Central memory CD8-positive, alpha-beta T cell (primary cell): ENCODE measurements at regions not wholly inside any gene's neighbourhood (a gene's known extent, or its start where the extent isn't known, plus 50 kb on each side); places are given as distances from the start of the nearest gene placed in this dataset.
A peak's percentile ranks its signal among the peaks of the same experiment; 100 is the strongest.

Experiments
- ATAC-seq: fragments of 150-1000 bp; cut with Tn5 transposase; replicated peaks from 2 replicates; pipeline ENCODE4 v1.10.0; 2022; ENCODE audit warnings: mild to moderate bottlenecking, moderate FRiP score, moderate number of reproducible peaks; ENCODE audit not compliant: poor library complexity, severe bottlenecking; ENCODE audit errors: extremely low read depth
- DNase-seq, 2 donors: peaks; one replicate each; pipeline ENCODE4 v3.0.0; 2021; ENCODE audit warnings: low spot score in 2 of 2
- H3K27ac Mint-ChIP-seq: one replicate; pipeline ENCODE4 v1.8.0; 2022; ENCODE audit warnings: low read depth, mild to moderate bottlenecking, moderate library complexity, mixed read lengths
- H3K27me3 Mint-ChIP-seq: one replicate; pipeline ENCODE4 v1.8.0; 2022; ENCODE audit warnings: mixed read lengths
- H3K36me3 Mint-ChIP-seq: one replicate; pipeline ENCODE4 v1.8.0; 2022; ENCODE audit warnings: mild to moderate bottlenecking, moderate library complexity, mixed read lengths; ENCODE audit not compliant: insufficient read depth
- H3K4me1 Mint-ChIP-seq: one replicate; pipeline ENCODE4 v1.8.0; 2022; ENCODE audit warnings: mixed read lengths
- H3K4me3 Mint-ChIP-seq: one replicate; pipeline ENCODE4 v1.8.0; 2022; ENCODE audit warnings: mild to moderate bottlenecking, moderate library complexity, mixed read lengths
- H3K9me3 Mint-ChIP-seq: one replicate; pipeline ENCODE4 v1.8.0; 2022; ENCODE audit warnings: mixed read lengths

DNA sequence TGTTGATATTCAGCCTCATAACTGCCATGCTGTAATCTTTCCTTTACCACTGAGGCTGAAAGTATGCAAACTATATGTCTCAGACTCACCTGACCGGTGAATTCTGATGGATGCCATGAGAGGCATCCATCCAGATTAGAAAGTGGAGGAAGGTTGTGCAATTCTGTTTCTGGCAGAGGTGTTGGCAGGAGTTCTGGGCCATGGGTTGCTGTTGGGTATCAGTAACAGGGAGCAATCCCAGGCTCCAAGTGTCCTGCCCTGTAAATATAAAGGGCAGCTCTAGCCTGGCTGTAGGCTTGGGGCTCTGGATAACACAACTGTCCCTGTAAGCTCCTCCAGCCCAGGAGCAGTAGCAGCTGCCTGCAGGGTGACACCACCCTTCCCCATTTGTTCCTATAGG is 77.4 kb upstream of the ABCC4 start:
- Mint-ChIP-seq H3K9me3 (no peaks in the 10 kb centered on the region), H3K27ac (no peak overlapping the region), H3K27me3 (peaks cover 24% of the 10 kb centered on the region), H3K4me1 (no peaks in the 10 kb centered on the region), H3K4me3 (no peak overlapping the region), H3K36me3 (no peaks in the 10 kb centered on the region)
- DNase-seq (no peak), ATAC-seq (no peak)

DNA sequence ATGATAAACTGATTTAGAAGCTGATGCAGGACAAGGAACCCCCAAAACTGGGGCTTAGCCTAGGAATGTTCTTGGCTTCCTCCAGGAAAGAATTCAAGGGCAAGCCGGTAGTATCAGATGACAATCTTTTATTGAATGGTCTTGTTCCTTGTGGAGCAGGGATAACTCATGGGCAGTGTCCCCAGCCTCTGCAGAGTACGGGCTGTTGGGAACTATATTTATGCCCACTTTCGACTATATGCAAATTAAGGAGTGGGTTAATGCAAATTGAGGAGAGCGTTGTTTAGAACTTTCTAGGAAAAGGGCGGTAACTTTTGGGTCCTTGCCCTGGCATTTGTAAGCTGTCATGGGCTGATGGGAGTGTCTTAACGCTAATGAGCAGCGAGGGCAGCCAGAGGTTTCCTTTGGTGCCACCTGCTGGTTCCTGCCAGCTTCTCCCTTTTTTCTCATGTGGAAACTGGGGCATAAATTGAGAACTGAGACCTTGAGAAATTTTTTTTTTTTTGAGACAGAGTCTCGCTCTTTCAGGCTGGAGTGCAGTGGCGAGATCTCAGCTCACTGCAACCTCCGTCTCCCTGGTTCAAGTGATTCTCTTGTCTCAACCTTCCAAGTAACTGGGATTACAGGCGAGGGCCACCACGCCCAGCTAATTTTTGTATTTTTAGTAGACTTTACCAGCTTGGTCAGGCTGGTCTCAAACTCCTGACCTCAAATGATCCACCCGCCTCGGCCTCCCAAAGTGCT is 79.4 kb upstream of the ABCC4 start:
- Mint-ChIP-seq H3K4me3 (no peak overlapping the region), H3K36me3 (no peaks in the 10 kb centered on the region), H3K4me1 (no peaks in the 10 kb centered on the region), H3K9me3 (no peaks in the 10 kb centered on the region), H3K27ac (no peak overlapping the region), H3K27me3 (peaks cover 9% of the 10 kb centered on the region)
- ATAC-seq (peak; percentile 78), DNase-seq (peak; percentile 44 to 48)

DNA sequence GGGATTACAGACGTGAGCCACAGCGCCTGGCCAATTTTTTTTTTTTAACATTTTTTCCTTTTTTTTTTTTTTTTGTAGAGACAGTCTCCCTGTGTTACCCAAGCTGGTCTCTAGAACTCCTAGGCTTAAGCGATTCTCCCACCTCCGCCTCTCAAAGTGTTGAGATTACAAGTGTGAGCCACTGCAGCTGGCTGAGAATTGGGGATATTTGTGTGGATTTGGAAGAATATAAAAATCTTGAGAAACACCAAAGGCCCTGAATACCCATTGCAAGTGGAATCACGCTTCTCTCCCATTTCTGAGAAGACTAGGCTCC is 79.9 kb upstream of the ABCC4 start:
- Mint-ChIP-seq H3K4me1 (no peaks in the 10 kb centered on the region), H3K27ac (no peak overlapping the region), H3K9me3 (no peaks in the 10 kb centered on the region), H3K27me3 (peaks cover 6% of the 10 kb centered on the region), H3K4me3 (no peak overlapping the region), H3K36me3 (no peaks in the 10 kb centered on the region)
- ATAC-seq (no peak), DNase-seq (no peak)

DNA sequence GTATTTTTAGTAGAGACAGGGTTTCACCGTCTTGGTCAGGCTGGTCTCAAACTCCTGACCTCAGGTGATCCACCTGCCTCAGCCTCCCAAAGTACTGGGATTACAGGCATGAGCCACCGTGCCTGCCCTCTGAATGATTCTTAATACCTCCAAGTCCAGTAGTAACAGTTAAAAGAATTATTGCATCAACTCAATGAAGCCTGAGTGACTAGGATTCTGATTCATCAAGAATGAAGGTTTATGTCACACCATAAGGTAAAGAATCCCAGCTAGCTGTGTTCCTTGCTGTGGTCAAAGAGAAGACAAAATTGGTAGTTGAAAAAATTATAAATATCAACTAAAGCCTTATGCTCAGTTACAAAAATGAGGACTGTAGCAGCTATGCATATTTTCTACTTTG is 81.2 kb upstream of the ABCC4 start:
- DNase-seq, result no peak
- H3K27me3 Mint-ChIP-seq, result peaks cover 7% of the 10 kb centered on the region

DNA sequence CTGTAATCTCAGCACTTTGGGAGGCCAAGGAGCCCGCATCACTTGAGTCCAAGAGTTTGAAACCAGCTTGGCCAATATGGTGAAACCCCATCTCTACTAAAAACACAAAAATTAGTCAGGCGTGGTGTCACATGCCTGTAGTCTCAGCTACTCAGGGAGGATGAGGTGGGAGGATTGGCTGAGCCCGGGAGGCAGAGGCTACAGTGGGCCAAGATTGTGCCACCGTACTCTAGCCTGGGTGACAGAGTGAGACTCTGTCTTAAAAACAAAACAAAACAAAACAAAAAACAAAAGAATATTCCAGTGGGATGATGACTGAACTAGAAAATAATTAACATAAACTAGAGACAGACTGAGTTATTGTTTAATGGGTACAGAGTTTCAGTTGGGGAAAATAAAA is 81.7 kb upstream of the ABCC4 start:
- ATAC-seq (no peak), DNase-seq (no peak)
- H3K9me3 Mint-ChIP-seq, result no peaks in the 10 kb centered on the region

More for the DNA sequence above, 81.2 kb upstream of the ABCC4 start:
- Mint-ChIP-seq H3K27ac (no peak overlapping the region), H3K36me3 (no peaks in the 10 kb centered on the region), H3K4me3 (no peak overlapping the region), H3K4me1 (no peaks in the 10 kb centered on the region), H3K9me3 (no peaks in the 10 kb centered on the region)
- no peak for ATAC-seq

DNA sequence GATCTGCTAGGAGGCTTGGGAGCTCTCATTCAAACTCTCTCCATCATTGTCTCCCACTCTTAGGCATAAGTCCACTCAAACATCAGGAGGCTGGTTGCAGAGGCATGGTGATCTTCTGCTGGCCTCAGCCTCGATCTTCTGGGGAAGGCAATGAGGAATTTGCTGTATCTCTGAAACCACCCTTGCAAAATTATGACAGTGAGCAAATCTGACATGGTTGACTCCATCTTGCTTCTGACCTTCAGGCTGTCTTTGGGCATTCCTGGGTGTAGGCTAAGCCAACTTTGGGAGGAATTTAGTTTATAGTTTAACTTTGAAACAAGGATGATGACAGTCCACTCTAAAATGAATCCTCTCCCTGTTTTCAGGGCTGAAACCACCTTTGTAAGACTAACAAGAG is 84.1 kb upstream of the ABCC4 start:
- no peak overlapping the region for H3K4me3 Mint-ChIP-seq
- ATAC-seq, result no peak
- peaks cover 34% of the 10 kb centered on the region for H3K27me3 Mint-ChIP-seq
- DNase-seq, result no peak
- no peaks in the 10 kb centered on the region for H3K4me1 Mint-ChIP-seq
- H3K27ac Mint-ChIP-seq, result no peak overlapping the region
- H3K36me3 Mint-ChIP-seq, result no peaks in the 10 kb centered on the region
- H3K9me3 Mint-ChIP-seq, result no peaks in the 10 kb centered on the region

More for the DNA sequence above, 81.7 kb upstream of the ABCC4 start:
- no peaks in the 10 kb centered on the region for H3K36me3 Mint-ChIP-seq
- H3K4me1 Mint-ChIP-seq, result no peaks in the 10 kb centered on the region
- no peak overlapping the region for H3K27ac Mint-ChIP-seq
- peaks cover 10% of the 10 kb centered on the region for H3K27me3 Mint-ChIP-seq
- no peak overlapping the region for H3K4me3 Mint-ChIP-seq

DNA sequence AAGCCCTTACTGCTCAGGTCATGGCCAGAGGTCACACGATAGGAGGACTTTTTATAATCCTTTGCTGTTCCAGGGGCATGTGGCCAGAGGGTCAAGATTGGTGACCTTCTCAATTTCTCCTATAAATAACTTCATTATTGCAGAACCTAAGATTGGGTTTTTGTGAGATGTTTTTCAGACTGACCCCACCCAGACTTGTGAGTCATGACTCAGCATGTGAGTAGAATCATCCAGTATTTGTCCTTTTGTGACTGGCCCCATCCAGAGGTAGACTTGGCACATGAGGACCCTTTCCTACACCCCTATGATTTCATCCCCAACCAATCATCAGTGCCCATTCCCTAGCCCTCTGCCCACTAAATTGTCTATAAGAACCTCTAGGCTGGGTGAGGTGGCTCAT is 84.5 kb upstream of the ABCC4 start:
- no peak overlapping the region for H3K27ac Mint-ChIP-seq
- no peak overlapping the region for H3K4me3 Mint-ChIP-seq
- DNase-seq (no peak), ATAC-seq (no peak)
- no peaks in the 10 kb centered on the region for H3K4me1 Mint-ChIP-seq
- no peaks in the 10 kb centered on the region for H3K36me3 Mint-ChIP-seq
- H3K9me3 Mint-ChIP-seq, result no peaks in the 10 kb centered on the region
- peaks cover 38% of the 10 kb centered on the region for H3K27me3 Mint-ChIP-seq

DNA sequence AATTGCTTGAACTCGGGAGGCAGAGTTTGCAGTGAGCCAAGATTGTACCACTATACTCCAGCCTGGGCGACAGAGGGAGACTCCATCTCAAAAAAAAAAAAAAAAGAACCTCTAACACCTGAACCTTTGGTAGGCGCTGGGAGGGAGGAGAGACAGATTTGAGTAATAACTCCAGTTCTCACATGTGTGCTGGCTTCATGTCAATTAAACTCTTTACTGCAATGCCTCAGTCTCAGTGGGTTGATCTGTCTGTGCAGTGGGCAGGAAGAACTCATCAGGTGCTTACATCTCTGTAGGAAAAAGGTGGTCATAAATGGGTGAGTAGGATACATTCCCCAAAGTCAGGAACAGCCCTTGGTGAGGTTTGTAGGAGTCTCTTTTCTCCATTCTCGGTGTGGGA is 85.1 kb upstream of the ABCC4 start:
- Mint-ChIP-seq H3K27ac (no peak overlapping the region), H3K9me3 (no peaks in the 10 kb centered on the region)

DNA sequence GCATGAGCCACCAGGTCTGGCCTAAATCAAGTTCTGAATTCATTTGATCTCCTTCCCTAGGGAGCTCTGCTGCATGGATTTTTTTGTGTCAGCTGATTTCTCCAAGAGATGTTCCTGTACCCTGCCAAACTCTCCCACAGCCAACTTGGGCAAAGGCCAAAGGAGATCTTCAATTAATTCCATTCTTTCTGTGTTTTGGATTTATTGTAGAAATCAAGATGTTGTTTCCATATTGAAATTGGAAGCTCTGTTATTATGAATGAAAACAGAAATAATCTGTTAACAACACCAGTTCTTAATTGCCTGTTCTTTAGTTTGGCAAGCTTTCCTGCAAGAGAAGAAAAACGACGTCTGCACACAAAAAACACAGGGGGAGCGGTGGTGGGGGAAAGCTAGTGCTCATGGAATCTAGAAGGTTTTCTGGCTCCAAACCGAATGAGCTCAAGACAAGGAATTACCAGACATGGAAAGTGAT is 86.5 kb upstream of the ABCC4 start:
- Mint-ChIP-seq H3K9me3 (no peaks in the 10 kb centered on the region), H3K4me1 (no peaks in the 10 kb centered on the region), H3K27me3 (peaks cover 52% of the 10 kb centered on the region), H3K4me3 (no peak overlapping the region), H3K36me3 (no peaks in the 10 kb centered on the region), H3K27ac (no peak overlapping the region)
- DNase-seq (no peak), ATAC-seq (no peak)

More for the DNA sequence above, 85.1 kb upstream of the ABCC4 start:
- ATAC-seq, result no peak
- Mint-ChIP-seq H3K4me1 (no peaks in the 10 kb centered on the region), H3K4me3 (no peak overlapping the region), H3K27me3 (peaks cover 44% of the 10 kb centered on the region), H3K36me3 (no peaks in the 10 kb centered on the region)
- DNase-seq, result no peak

DNA sequence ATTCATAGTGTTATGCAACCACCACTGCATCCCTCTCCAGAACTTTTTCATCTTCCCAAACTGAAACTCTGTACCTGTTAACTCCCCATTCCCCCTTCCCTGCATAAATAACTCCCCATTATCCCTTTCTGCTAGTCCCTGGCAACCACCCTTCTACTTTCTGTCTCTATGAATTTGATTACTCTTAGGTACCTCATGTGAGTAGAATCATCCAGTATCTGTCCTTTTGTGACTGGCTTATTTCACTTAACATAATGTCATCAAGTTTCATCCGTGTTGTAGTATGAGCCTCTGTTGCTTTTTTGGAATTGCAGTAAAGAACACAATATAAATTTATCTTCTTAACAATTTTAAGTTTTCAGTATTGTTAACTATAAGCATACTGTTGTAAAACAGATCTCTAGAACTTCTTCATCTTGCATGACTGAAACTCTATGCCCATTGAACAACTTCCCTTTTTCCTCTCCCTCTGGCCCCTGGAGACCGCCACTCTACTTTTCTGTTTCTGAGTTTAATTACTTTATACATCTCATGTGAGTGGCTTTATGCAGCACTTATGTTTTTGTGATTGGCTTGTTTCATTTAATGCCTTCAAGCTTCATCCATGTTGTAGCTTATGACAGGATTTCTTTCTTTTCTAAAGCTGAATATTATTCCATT is 87.3 kb upstream of the ABCC4 start:
- no peaks in the 10 kb centered on the region for H3K4me1 Mint-ChIP-seq
- no peaks in the 10 kb centered on the region for H3K9me3 Mint-ChIP-seq
- DNase-seq (no peak), ATAC-seq (no peak)
- H3K4me3 Mint-ChIP-seq, result no peak overlapping the region
- no peaks in the 10 kb centered on the region for H3K36me3 Mint-ChIP-seq
- H3K27ac Mint-ChIP-seq, result no peak overlapping the region
- peaks cover 52% of the 10 kb centered on the region for H3K27me3 Mint-ChIP-seq

DNA sequence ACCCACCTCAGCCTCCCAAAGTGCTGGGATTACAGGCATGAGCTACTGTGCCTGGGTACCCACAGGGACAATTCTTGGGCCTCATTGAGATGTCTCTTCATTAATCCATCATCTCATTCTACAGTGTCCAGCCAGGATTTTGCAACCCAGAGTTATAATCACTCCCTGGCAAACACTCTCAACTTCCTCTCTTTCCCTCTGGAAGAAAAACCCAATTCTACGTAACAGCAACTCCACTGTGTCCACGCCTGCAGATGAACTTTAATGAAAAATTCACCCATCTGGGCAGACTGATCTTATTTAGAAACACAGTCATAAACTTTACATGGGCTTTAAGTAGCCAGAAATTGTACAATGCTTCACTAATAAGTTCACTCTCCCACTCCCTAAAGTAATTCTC is 90.1 kb upstream of the ABCC4 start:
- Mint-ChIP-seq H3K9me3 (no peaks in the 10 kb centered on the region), H3K27ac (no peak overlapping the region), H3K4me3 (no peak overlapping the region), H3K27me3 (peaks cover 65% of the 10 kb centered on the region), H3K36me3 (no peaks in the 10 kb centered on the region), H3K4me1 (no peaks in the 10 kb centered on the region)
- ATAC-seq (no peak), DNase-seq (no peak)

DNA sequence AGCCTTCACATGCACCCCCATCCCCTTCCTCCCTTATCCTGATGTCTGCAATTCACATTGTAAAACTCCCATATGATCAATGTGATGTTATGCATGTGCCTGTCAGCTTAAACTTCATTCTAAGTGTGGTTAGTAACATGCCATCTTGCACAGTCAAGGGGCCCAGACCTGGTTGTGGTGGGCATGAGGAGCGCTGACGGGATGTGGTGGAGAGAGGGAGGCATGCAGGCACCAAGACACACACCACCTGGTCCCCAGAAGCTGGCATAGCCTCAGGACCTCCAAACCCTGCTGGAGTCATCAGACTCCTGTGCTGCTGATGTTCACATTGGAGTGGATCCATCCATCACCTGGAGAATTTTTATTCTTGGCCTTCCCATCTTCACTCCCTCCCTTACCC is 90.5 kb upstream of the ABCC4 start:
- no peak for DNase-seq

DNA sequence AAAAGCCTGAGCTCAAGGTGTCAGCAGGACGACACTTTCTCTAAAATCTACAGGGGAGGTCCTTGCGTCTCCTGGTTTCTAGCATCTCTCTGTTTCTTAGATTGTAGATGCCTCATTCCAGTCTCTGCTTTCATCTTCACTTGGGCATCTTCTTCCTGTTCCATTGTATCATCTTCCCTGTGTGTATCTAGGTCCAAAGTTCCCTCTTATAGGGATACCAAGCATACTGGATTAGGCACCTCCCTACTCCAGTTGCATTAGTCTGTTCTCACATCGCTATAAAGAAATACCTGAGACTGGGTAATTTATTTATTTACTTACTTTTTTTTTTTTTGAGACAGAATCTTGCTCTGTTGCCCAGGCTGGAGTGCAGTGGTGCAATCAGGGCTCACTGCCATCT is 91.3 kb upstream of the ABCC4 start:
- H3K36me3 Mint-ChIP-seq, result no peaks in the 10 kb centered on the region
- H3K4me3 Mint-ChIP-seq, result no peak overlapping the region
- no peak overlapping the region for H3K27ac Mint-ChIP-seq
- H3K4me1 Mint-ChIP-seq, result no peaks in the 10 kb centered on the region
- ATAC-seq (no peak), DNase-seq (no peak)
- no peaks in the 10 kb centered on the region for H3K9me3 Mint-ChIP-seq
- H3K27me3 Mint-ChIP-seq, result peaks cover 63% of the 10 kb centered on the region

More for the DNA sequence above, 90.5 kb upstream of the ABCC4 start:
- ATAC-seq, result no peak
- Mint-ChIP-seq H3K36me3 (no peaks in the 10 kb centered on the region), H3K4me3 (no peak overlapping the region), H3K27me3 (peaks cover 63% of the 10 kb centered on the region), H3K4me1 (no peaks in the 10 kb centered on the region), H3K9me3 (no peaks in the 10 kb centered on the region), H3K27ac (no peak overlapping the region)
